ENCODE measurements at regions not wholly inside any gene's neighbourhood (a gene's known extent, or its start where the extent isn't known, plus 50 kb on each side); places are given as distances from the start of the nearest gene placed in this dataset.

DNA sequence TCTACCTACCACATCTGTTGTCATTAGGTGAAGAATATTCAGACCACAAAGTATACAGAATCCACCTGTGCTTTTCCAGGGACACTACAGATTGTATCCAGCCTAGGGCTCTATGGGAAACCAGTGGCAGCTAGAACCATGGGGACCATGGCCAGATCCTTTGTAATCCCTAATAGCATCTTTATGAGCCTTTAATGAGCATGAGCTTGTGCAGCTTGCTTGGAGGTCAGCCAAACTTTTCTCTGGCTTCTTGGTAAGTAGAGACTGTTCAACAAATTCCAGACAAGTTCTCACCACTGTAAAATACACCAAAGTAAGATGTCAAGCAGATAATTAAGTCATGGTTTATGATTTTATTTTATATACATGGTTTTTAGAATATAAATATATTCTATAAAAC lies 301.6 kb upstream of the ADGRB3 start:
- no peak overlapping the region for H3K4me3 ChIP-seq (ENCODE audit: low read length)
- H3K27me3 ChIP-seq (replicated peaks; ENCODE audit: insufficient read depth, low read length) = no peaks in the 10 kb centered on the region
- H2AFZ ChIP-seq (ENCODE audit: low read length) = no peak overlapping the region
- no peaks in the 10 kb centered on the region for H3F3A ChIP-seq (ENCODE audit: insufficient read depth, low read length)
- no peaks in the 10 kb centered on the region for H3K9me3 ChIP-seq (replicated peaks; ENCODE audit: insufficient read depth, low read length)
- H3K4me1 ChIP-seq (ENCODE audit: low read length) = no peaks in the 10 kb centered on the region
- no peaks in the 10 kb centered on the region for H3K36me3 ChIP-seq (replicated peaks; ENCODE audit: insufficient read depth, low read length)
- H3K9ac ChIP-seq (ENCODE audit: low read length) = no peak overlapping the region
- no peak for TF ChIP-seq EZH2phosphoT487 (IDR thresholded peaks at IDR 0.05; ENCODE audit: low read length)
- TF ChIP-seq, protein P1, sequence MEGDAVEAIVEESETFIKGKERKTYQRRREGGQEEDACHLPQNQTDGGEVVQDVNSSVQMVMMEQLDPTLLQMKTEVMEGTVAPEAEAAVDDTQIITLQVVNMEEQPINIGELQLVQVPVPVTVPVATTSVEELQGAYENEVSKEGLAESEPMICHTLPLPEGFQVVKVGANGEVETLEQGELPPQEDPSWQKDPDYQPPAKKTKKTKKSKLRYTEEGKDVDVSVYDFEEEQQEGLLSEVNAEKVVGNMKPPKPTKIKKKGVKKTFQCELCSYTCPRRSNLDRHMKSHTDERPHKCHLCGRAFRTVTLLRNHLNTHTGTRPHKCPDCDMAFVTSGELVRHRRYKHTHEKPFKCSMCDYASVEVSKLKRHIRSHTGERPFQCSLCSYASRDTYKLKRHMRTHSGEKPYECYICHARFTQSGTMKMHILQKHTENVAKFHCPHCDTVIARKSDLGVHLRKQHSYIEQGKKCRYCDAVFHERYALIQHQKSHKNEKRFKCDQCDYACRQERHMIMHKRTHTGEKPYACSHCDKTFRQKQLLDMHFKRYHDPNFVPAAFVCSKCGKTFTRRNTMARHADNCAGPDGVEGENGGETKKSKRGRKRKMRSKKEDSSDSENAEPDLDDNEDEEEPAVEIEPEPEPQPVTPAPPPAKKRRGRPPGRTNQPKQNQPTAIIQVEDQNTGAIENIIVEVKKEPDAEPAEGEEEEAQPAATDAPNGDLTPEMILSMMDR (IDR thresholded peaks at IDR 0.05; ENCODE audit: low read length) = no peak
- no peak for TF ChIP-seq EZH2 (optimal IDR thresholded peaks at IDR 0.05; ENCODE audit: low read depth, low read length)
- H3K4me2 ChIP-seq (ENCODE audit: low read depth, low read length) = no peak overlapping the region
- no peaks in the 10 kb centered on the region for H3K9me2 ChIP-seq (replicated peaks; ENCODE audit: insufficient read depth, low read length)
- no peak for DNase-seq
- H3K79me2 ChIP-seq (ENCODE audit: low read length) = no peaks in the 10 kb centered on the region
- H4K20me1 ChIP-seq (ENCODE audit: insufficient read depth, low read length) = no peaks in the 10 kb centered on the region
- no peak overlapping the region for H3K27ac ChIP-seq (ENCODE audit: low read length)

DNA sequence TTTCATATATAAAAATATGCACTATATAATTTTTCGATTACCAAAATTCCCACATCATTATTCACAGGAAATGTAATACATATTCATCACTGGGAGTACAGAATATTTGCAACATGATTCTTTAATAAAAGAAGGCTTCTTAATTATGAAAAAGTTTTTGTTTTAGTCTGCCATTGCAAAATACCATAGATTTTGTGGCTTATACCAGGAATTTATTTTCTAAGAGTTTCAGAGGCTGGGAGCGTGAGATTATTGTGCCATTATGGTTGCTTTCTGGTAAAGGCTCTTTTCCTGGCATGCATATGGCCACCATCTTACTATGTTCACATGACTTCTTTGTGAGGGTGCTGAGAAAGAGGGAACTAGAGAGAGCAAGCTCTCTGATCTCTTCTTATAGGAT lies 306.9 kb upstream of the ADGRB3 start:
- TF ChIP-seq EZH2 (optimal IDR thresholded peaks at IDR 0.05; ENCODE audit: low read depth, low read length) = no peak
- TF ChIP-seq, protein P1 (IDR thresholded peaks at IDR 0.05; ENCODE audit: low read length) = no peak
- no peak for TF ChIP-seq EZH2phosphoT487 (IDR thresholded peaks at IDR 0.05; ENCODE audit: low read length)

DNA sequence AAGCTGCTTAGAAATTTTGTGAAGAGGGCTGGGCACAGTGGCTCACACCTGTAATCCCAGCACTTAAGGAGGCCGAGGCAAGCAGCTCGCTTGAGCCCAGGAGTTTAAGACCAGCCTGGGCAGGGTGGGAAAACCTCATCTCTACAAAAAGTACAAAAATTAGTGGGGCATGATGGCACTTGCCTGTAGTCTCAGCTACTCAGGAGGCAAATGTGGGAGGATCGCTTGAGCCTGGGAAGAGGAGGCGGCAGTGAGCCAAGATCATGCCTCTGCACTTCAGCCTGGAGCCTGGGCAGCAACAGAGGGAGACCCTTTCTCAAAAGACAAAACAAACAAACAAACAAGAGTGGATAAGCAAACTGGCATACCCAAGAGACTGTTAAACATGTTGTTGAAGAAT lies 308.3 kb upstream of the ADGRB3 start:
- H3K9me2 ChIP-seq (replicated peaks; ENCODE audit: insufficient read depth, low read length) = no peaks in the 10 kb centered on the region

More for the DNA sequence above, 306.9 kb upstream of the ADGRB3 start:
- Histone ChIP-seq H3F3A (ENCODE audit: insufficient read depth, low read length) (no peaks in the 10 kb centered on the region), H3K4me3 (ENCODE audit: low read length) (no peak overlapping the region), H3K9me2 (replicated peaks; ENCODE audit: insufficient read depth, low read length) (no peaks in the 10 kb centered on the region), H3K4me1 (ENCODE audit: low read length) (no peaks in the 10 kb centered on the region), H3K36me3 (replicated peaks; ENCODE audit: insufficient read depth, low read length) (no peaks in the 10 kb centered on the region), H3K27ac (ENCODE audit: low read length) (no peak overlapping the region), H2AFZ (ENCODE audit: low read length) (no peak overlapping the region), H3K4me2 (ENCODE audit: low read depth, low read length) (no peak overlapping the region), H3K79me2 (ENCODE audit: low read length) (no peaks in the 10 kb centered on the region), H3K9me3 (replicated peaks; ENCODE audit: insufficient read depth, low read length) (no peaks in the 10 kb centered on the region), H4K20me1 (ENCODE audit: insufficient read depth, low read length) (no peaks in the 10 kb centered on the region), H3K27me3 (replicated peaks; ENCODE audit: insufficient read depth, low read length) (no peaks in the 10 kb centered on the region), H3K9ac (ENCODE audit: low read length) (no peak overlapping the region)
- DNase-seq = no peak

More for the DNA sequence above, 308.3 kb upstream of the ADGRB3 start:
- H3K27me3 ChIP-seq (replicated peaks; ENCODE audit: insufficient read depth, low read length) = no peaks in the 10 kb centered on the region
- TF ChIP-seq, protein P1 (IDR thresholded peaks at IDR 0.05; ENCODE audit: low read length) = no peak
- TF ChIP-seq EZH2 (optimal IDR thresholded peaks at IDR 0.05; ENCODE audit: low read depth, low read length) (no peak), EZH2phosphoT487 (IDR thresholded peaks at IDR 0.05; ENCODE audit: low read length) (no peak)
- no peak for DNase-seq
- H3K9me3 ChIP-seq (replicated peaks; ENCODE audit: insufficient read depth, low read length) = no peaks in the 10 kb centered on the region
- H3K4me1 ChIP-seq (ENCODE audit: low read length) = no peaks in the 10 kb centered on the region
- no peaks in the 10 kb centered on the region for H3K36me3 ChIP-seq (replicated peaks; ENCODE audit: insufficient read depth, low read length)
- H3F3A ChIP-seq (ENCODE audit: insufficient read depth, low read length) = no peaks in the 10 kb centered on the region
- no peak overlapping the region for H3K4me3 ChIP-seq (ENCODE audit: low read length)
- no peaks in the 10 kb centered on the region for H3K79me2 ChIP-seq (ENCODE audit: low read length)
- no peak overlapping the region for H3K4me2 ChIP-seq (ENCODE audit: low read depth, low read length)
- no peaks in the 10 kb centered on the region for H4K20me1 ChIP-seq (ENCODE audit: insufficient read depth, low read length)
- H3K9ac ChIP-seq (ENCODE audit: low read length) = no peak overlapping the region
- H3K27ac ChIP-seq (ENCODE audit: low read length) = no peak overlapping the region
- H2AFZ ChIP-seq (ENCODE audit: low read length) = no peak overlapping the region
